SHP77 treated with DMSO at 0.1 percent for 48 hours (cell line): ENCODE measurements at regions not wholly inside any gene's neighbourhood (a gene's known extent, or its start where the extent isn't known, plus 50 kb on each side); places are given as distances from the start of the nearest gene placed in this dataset.
"Not testable (repeated sequence)": the region's sequence is repeated elsewhere in the genome, so short reads cannot be mapped to it uniquely, and the experiment has no call there.

Experiments
- DNase-seq: peaks from one replicate; lab custom pipeline; 2025; lab: John Stamatoyannopoulos, UW

GRCh38 chr1:229133151-229133550, 137.8 kb upstream of the RAB4A start:
- no peak for DNase-seq

- no peak for DNase-seq
Measured at GRCh38 chr1:229133811-229134210, 137.1 kb upstream of the RAB4A start.

DNA sequence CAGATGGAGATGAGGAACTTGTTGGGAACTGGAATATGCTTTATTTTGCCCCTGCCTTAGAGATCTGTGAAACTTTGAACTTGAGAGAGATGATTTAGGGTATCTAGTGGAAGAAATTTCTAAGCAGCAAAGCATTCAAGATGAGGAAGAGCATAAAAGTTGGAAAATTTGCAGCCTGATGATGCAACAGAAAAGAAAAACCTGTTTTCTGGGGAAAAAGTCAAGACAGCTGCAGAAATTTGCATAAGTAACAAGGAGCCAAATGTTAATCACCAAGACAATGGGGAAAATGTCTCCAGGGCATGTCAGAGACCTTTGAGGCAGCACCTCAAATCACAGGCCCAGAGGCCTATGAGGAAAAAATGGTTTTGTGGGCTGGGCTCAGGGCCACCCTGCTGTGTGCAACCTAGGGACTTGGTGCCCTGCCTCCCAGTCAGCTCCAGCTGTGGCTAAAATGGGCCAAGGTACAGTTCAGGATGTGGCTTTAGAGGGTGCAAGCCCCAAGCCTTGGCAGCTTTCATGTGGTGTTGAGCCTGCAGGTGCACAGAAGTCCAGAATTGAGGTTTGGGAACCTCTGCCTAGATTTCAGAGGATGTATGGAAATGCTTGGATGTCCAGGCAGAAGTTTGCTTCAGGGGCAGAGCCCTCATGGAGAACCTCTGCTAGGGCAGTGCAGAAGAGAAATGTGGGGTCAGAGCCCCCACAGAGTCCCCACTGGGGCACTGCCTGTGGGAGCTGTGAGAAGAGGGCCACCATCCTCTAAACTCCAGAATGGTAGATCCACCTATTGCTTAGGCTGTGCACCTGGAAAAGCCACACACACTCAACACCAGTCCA, 136.3 kb upstream of the RAB4A start:
- DNase-seq = not testable (repeated sequence)

DNA sequence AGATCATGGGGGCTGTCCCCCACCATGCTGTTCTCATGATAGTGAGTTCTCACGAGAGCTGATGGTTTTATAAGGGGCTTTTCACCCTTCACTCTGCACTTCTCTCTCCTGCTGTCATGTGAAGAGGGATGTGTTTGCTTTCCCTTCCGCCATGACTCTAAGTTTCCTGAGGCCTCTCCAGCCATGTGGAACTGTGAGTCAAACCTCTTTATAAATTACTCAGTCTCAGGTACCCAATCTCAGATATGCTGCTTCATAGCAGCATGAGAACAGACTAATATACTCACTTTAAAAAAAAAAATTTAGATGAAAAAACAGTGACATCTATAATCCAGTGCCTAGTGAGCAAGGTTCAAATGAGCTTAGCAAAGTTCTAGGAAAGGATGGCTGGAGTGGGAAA, 135.1 kb upstream of the RAB4A start:
- DNase-seq = no peak

GRCh38 chr1:229136822-229137221, 134.1 kb upstream of the RAB4A start:
- DNase-seq = no peak

- no peak for DNase-seq
Measured at GRCh38 chr1:229137271-229137670, 133.6 kb upstream of the RAB4A start.

DNA sequence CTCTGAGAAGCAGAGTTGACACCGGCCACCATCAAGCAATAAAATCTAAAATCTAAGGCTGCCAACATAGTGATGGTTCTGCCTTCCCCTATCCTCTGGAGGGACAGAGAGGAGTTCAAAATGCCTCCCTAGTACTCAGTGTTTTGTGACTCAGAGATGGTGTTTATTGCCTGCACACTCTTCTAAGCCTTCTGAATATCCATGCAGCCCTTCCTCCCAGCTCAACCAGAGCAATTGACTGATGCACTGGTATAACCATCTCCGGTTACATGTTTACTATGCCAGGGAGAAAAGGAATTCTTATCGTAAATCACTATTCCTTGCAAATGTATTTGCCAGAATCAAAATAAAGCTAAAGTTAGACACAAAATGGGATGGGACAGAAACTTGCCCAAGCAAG, 132.9 kb upstream of the RAB4A start:
- DNase-seq = no peak

GRCh38 chr1:229139331-229140118, 131.4 kb upstream of the RAB4A start:
- no peak for DNase-seq

DNA sequence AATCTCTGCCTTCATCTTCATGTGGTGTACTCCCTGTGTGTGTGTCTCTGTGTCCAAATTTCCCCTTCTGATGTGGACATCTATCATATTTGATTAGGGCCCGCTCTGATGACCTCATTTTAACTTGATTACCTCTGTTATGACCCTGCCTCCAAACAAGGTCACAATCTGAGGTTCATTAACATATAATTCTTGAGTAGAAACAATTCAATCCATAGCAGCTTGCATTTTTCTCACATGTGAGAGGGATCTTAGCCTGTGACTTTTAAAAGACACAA, 130.9 kb upstream of the RAB4A start:
- DNase-seq = no peak

- DNase-seq = no peak
Measured at GRCh38 chr1:229141271-229141670, 129.6 kb upstream of the RAB4A start.

DNA sequence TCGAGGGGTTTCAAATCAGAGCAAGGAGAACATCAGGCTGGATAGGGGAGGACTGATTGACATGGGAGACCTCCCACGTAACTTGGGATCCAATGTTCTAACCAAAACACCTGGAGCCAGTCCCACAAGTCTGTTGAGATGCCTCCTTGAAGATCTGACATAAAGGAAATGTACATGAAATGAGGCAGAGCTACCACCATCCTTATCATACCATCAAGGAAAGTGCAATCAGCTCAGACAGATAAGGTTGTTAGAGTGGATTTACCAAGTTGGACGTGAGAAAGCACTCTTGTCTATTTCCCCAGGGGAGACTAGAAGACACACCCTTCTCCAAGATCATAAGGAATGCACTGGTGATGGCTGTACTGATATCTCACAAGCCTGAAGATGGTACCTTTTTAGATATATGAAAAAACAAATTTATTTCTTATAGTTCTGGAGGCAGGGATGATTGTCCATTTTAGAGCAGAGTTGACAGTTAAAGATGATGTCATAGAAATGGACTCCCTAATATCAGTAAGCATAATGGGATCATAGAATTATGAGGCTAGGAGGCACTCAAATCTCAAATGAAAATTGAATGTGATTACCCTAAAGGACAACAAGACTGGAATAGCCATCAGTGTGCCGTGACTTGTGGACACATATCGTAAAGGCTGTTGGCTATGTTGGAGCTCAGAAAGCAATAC, 129.1 kb upstream of the RAB4A start:
- DNase-seq = no peak

- DNase-seq = no peak
Measured at GRCh38 chr1:229142471-229142870, 128.4 kb upstream of the RAB4A start.

GRCh38 chr1:229146647-229147046, 124.3 kb upstream of the RAB4A start:
- no peak for DNase-seq

GRCh38 chr1:229147072-229147471, 123.8 kb upstream of the RAB4A start:
- no peak for DNase-seq

DNA sequence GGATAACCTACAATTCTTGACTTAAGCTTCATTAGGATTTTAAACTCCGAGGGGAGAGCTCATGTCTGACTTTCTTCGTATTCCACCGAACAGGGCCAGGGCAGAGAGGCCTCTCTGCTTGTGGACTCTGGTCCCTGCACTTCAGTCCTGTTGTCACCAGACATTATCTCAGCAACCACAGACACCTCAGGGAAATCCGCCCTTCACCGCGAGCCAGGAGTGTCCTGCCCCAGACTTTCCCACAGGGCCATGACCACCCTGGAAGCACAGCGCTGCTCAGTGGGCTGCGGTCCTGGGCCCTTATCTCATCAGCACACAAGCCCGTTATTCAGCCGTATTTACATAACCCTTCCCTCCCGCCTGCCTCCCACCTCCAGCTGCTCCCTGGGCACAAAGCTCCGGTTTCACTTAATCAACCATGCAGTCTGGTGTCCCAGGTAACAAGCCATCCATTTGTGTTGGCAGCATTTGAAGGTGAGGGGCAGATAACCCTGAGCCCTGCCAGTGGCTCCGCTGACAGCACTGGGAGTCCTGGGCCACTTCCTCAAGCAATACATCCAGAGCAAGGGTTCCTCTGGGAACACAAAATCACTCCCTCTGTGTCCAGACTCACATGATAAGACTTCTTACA, 122.8 kb upstream of the RAB4A start:
- peak; percentile 19 for DNase-seq

- no peak for DNase-seq
Measured at GRCh38 chr1:229148743-229149142, 122.2 kb upstream of the RAB4A start.

DNA sequence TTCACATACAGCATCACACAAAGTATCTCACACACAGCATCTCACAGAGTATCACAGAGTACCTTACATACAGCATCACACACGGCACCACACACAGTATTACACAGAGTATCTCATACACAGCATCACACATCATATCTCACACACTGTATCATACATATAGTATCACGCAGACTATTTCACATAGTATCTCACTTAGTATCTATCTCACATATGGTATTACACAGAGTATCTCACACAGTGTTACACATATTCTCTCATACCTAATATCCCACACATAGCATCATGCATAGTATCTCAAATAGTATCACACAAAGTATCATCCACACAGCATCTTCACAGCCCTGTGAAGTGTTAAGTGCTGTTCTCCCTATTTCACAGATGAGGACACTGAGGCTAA, 121.5 kb upstream of the RAB4A start:
- no peak for DNase-seq

GRCh38 chr1:229150518-229150917, 120.4 kb upstream of the RAB4A start:
- DNase-seq = no peak

GRCh38 chr1:229151412-229151811, 119.5 kb upstream of the RAB4A start:
- DNase-seq = not testable (repeated sequence)

DNA sequence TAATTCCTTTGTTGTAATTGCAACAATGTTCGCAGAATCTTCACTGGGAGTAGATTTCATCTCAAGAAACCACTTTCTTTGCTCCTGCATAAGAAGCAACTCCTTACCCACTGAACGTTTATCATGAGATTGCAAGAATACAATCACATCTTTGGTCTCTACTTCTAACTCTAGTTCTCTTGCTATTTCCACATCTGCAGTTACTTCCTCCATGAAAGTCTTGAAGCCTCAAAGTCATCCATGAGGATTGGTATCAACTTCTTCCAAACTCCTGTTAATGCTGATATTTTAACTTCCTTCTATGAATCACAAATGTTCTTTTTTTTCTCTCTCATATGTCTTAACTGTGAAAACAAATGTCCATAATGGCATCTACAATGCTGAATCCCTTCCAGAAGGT, 118.6 kb upstream of the RAB4A start:
- no peak for DNase-seq

DNA sequence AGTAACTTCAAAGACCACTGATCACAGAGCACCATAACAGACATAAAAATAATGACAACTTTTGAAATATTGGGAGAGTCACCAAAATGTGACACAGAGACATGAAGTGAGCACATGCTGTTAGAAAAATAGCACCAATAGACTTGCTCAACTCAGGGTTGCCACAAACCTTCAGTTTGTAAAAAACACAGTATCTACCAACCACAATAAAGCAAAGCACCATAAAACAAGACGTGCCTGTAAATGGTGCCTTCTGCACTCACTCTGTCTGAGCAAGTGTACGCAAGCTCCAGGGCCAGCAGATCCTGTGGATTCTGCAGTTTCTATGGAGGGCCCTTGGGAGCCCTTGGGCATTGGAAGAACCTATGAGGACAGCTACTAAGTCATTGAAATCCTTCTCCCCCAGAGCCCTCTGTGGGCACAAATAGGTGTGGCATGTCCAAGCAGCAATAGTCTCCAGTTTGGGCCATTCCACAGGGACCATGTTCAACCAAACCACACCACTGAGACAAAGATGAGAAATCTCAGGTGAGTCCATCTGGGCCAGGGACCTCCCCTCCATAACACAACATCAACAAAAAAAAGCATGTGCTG, 116.9 kb upstream of the RAB4A start:
- no peak for DNase-seq

GRCh38 chr1:229154811-229155210, 116.1 kb upstream of the RAB4A start:
- no peak for DNase-seq
